PC-9 (cell line): ENCODE measurements at regions not wholly inside any gene's neighbourhood (a gene's known extent, or its start where the extent isn't known, plus 50 kb on each side); places are given as distances from the start of the nearest gene placed in this dataset.

Experiments
- BruUV-seq: library from RNA; stranded (reverse); fragments of 400-500 nt; replicated peaks from 2 replicates; lab custom pipeline; 2021; lab: Mats Ljungman, UMichigan
- CTCF ChIA-PET: fragments of 300-600 bp; sonication (Branson Sonifier 250); formaldehyde crosslinking; loops from one replicate; lab custom pipeline; 2022; ENCODE audit warnings: antibody characterized with exemption; lab: Charles Lee
- POLR2A ChIA-PET: fragments of 300-600 bp; sonication (Branson Sonifier 250); formaldehyde crosslinking; loops from one replicate; lab custom pipeline; 2022; ENCODE audit warnings: antibody characterized with exemption; ENCODE audit not compliant: unreplicated experiment; lab: Charles Lee
- DNase-seq, 2 experiments: peaks; one replicate each; pipeline versions ENCODE4 v3.0.0 to v3.0.0-alpha.2; 2015 to 2022; ENCODE audit warnings: mixed read lengths in 1 of 2
- H2AFZ ChIP-seq: fragments of 200-600 bp; sonication (generic); 2 replicates; pipeline ENCODE4 v1.8.1; 2017; ENCODE audit warnings: antibody characterized with exemption
- H3F3A ChIP-seq: fragments of 200-600 bp; sonication (generic); 2 replicates; pipeline ENCODE4 v1.8.1; 2017; ENCODE audit warnings: antibody characterized with exemption, mild to moderate bottlenecking, low read depth; ENCODE audit not compliant: insufficient read depth
- H3K27ac ChIP-seq: fragments of 200-600 bp; sonication (generic); 2 replicates; pipeline ENCODE4 v1.6.1; 2016; ENCODE audit warnings: mixed run types
- H3K27me3 ChIP-seq: fragments of 200-600 bp; sonication (generic); 2 replicates; pipeline ENCODE4 v1.6.1; 2016; ENCODE audit warnings: low read depth, mixed run types; ENCODE audit not compliant: insufficient read depth
- H3K36me3 ChIP-seq: fragments of 200-600 bp; sonication (generic); 2 replicates; pipeline ENCODE4 v1.6.1; 2016; ENCODE audit warnings: low read depth, mixed run types
- H3K4me1 ChIP-seq: fragments of 200-600 bp; sonication (generic); replicated peaks from 2 replicates; pipeline ENCODE4 v1.6.1; 2016; ENCODE audit warnings: mixed run types; ENCODE audit not compliant: insufficient read depth
- H3K4me2 ChIP-seq: fragments of 200-600 bp; sonication (generic); 2 replicates; pipeline ENCODE4 v1.6.1; 2017; ENCODE audit warnings: mixed run types
- H3K4me3 ChIP-seq: fragments of 200-600 bp; sonication (generic); 2 replicates; pipeline ENCODE4 v1.6.1; 2016; ENCODE audit warnings: mixed run types
- H3K79me2 ChIP-seq: fragments of 200-600 bp; sonication (generic); 2 replicates; pipeline ENCODE4 v1.6.1; 2017; ENCODE audit warnings: low read depth, mixed run types
- H3K9me2 ChIP-seq: fragments of 200-600 bp; sonication (generic); 2 replicates; pipeline ENCODE4 v1.8.1; 2017; ENCODE audit warnings: mild to moderate bottlenecking; ENCODE audit not compliant: insufficient read depth
- H3K9me3 ChIP-seq: fragments of 200-600 bp; sonication (generic); 2 replicates; pipeline ENCODE4 v1.8.1; 2016; ENCODE audit warnings: low read depth; ENCODE audit not compliant: insufficient read depth
- H4K20me1 ChIP-seq: fragments of 200-600 bp; sonication (generic); 2 replicates; pipeline ENCODE4 v1.8.1; 2017; ENCODE audit not compliant: insufficient read depth
- EZH2 ChIP-seq: fragments of 200-600 bp; sonication (generic); IDR thresholded peaks from 2 replicates; pipeline ENCODE4 v1.8.0; 2017; ENCODE audit warnings: antibody characterized with exemption, low read depth
- intact Hi-C: fragments of 100-400 bp; cut with micrococcal nuclease; formaldehyde crosslinking; loops from one replicate; pipeline ENCODE4 v1.10.0; 2022; ENCODE audit not compliant: unreplicated experiment
- TF ChIP-seq, protein P1 (sequence below): fragments of 200-600 bp; sonication (generic); conservative IDR thresholded peaks from 2 replicates; pipeline ENCODE4 v1.6.1; 2017; ENCODE audit warnings: mixed run types, antibody characterized with exemption, mild to moderate bottlenecking, moderate library complexity

DNA sequence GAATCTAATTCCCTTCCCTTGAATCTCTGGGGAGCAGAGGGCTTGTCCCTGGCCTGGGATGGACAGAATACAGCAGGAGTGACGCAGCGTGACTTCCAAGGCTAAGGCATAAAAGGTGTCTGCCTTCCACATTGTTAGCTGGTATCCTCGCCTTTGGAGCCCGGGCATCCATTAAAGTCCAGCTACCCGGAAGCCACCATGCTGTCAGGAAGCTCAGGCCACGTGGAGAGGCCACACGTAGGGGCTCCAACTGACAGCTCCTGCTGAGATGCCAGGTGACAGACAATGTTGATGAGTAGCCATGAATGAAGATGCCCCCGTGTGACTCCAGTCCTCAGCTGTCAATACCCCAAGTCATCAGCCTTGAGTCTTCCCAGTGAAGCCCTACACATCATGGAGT is 99.9 kb downstream of the OAT start:
- Histone ChIP-seq H2AFZ (no peak overlapping the region), H3K4me2 (no peak overlapping the region), H3F3A (no peaks in the 10 kb centered on the region), H3K27ac (no peak overlapping the region), H3K27me3 (no peaks in the 10 kb centered on the region), H3K9me2 (no peaks in the 10 kb centered on the region), H3K36me3 (no peaks in the 10 kb centered on the region), H4K20me1 (no peaks in the 10 kb centered on the region), H3K79me2 (no peaks in the 10 kb centered on the region), H3K4me1 (no peaks in the 10 kb centered on the region), H3K9me3 (no peaks in the 10 kb centered on the region), H3K4me3 (no peak overlapping the region)
- TF ChIP-seq EZH2, result no peak
- no peak for DNase-seq
- ChIA-PET POLR2A (no interaction called here), CTCF (no interaction called here)
- BruUV-seq, result no TSS peak
- intact Hi-C loops, result no loop called here

DNA sequence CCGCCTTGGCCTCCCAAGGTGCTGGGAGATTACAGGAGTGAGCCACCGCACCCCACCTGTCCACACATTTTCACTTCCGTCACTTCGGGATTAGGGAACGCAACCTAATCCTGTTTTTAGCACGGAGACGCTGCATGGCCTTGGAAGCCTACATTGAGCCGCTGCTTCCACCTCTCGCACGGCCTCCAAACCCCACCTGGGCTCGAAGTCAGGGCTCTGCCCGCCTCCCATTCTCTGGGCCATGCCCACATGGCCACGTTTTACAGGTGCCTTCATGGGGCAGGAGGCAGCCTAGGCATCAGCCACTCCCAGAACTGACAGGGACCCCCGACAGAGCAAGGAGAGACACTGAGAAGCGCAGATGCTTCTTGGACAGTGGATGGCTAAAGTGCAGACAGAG is 100.6 kb downstream of the OAT start:
- no peak for TF ChIP-seq EZH2
- TF ChIP-seq, protein P1, sequence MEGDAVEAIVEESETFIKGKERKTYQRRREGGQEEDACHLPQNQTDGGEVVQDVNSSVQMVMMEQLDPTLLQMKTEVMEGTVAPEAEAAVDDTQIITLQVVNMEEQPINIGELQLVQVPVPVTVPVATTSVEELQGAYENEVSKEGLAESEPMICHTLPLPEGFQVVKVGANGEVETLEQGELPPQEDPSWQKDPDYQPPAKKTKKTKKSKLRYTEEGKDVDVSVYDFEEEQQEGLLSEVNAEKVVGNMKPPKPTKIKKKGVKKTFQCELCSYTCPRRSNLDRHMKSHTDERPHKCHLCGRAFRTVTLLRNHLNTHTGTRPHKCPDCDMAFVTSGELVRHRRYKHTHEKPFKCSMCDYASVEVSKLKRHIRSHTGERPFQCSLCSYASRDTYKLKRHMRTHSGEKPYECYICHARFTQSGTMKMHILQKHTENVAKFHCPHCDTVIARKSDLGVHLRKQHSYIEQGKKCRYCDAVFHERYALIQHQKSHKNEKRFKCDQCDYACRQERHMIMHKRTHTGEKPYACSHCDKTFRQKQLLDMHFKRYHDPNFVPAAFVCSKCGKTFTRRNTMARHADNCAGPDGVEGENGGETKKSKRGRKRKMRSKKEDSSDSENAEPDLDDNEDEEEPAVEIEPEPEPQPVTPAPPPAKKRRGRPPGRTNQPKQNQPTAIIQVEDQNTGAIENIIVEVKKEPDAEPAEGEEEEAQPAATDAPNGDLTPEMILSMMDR, result no peak
- no peaks in the 10 kb centered on the region for H4K20me1 ChIP-seq
- H3K9me3 ChIP-seq, result no peaks in the 10 kb centered on the region
- no peaks in the 10 kb centered on the region for H3K27me3 ChIP-seq
- no peaks in the 10 kb centered on the region for H3K9me2 ChIP-seq
- no TSS peak for BruUV-seq
- H3K4me3 ChIP-seq, result no peak overlapping the region
- no peak overlapping the region for H3K4me2 ChIP-seq
- CTCF ChIA-PET, result no interaction called here
- no peak overlapping the region for H3K27ac ChIP-seq
- H3F3A ChIP-seq, result no peaks in the 10 kb centered on the region
- no peaks in the 10 kb centered on the region for H3K4me1 ChIP-seq
- intact Hi-C loops, result no loop called here
- no peak for DNase-seq
- H3K36me3 ChIP-seq, result no peaks in the 10 kb centered on the region
- H3K79me2 ChIP-seq, result no peaks in the 10 kb centered on the region
- POLR2A ChIA-PET, result no interaction called here
- H2AFZ ChIP-seq, result no peak overlapping the region

DNA sequence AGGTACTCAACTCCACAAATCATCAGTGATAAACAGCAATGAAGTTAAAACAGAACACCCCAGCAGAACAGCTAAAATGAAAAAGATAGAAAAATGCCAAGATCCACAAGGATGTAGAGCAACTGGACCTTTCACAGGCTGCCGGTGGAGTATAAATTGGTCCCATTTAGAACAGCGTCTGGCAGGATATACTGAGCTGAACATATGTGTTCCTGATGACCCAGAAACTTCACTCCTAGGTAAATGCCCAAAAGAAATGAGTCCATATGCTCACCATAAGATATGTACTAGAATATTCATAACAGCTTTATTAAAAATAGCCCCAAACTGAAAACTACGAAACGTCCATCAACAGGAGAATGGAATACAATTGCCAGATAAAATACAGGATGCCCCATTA is 102.4 kb downstream of the OAT start:
- no peak overlapping the region for H2AFZ ChIP-seq
- H3K27me3 ChIP-seq, result no peaks in the 10 kb centered on the region
- ChIA-PET POLR2A (no interaction called here), CTCF (no interaction called here)
- BruUV-seq, result no TSS peak
- no peak overlapping the region for H3K4me2 ChIP-seq
- H4K20me1 ChIP-seq, result no peaks in the 10 kb centered on the region
- no peaks in the 10 kb centered on the region for H3K9me2 ChIP-seq
- H3F3A ChIP-seq, result no peaks in the 10 kb centered on the region
- TF ChIP-seq EZH2, result no peak
- TF ChIP-seq, protein P1, result no peak
- intact Hi-C loops, result no loop called here
- H3K79me2 ChIP-seq, result no peaks in the 10 kb centered on the region
- H3K9me3 ChIP-seq, result no peaks in the 10 kb centered on the region
- no peaks in the 10 kb centered on the region for H3K4me1 ChIP-seq
- no peak overlapping the region for H3K27ac ChIP-seq
- H3K36me3 ChIP-seq, result no peaks in the 10 kb centered on the region
- H3K4me3 ChIP-seq, result no peak overlapping the region
- DNase-seq, result no peak

DNA sequence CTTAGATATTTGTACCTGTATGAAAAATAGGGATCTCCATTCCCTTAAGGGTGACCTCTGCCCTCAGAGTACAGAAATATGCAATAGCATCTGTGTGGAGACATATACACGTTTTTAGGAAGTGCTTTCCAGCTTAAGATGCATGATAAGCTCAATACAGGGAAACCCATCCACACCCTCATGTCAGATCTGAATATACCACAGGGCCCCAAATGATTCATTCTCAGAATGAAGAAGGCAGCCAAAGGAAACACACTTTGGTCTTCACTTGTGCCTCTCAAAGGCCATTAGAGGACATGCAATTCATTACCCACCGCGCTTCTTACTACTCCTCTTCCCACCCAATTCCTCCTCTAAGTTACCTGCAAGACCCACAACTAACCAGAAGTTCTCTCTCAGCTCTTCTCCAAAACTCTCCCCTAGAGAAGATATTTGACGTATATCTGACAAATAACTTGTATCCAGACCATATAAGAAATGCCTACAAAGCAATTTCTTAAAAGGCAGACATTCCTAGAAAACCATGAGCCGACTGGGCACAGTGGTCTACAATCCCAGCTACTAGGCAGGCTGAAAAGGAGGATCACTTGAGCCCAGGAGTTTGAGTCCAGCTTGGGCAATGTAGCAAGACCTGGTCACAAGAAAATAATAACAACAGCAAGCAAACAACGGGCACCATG is 103.0 kb downstream of the OAT start:
- Histone ChIP-seq H2AFZ (no peak overlapping the region), H3K79me2 (no peaks in the 10 kb centered on the region), H3K27me3 (no peaks in the 10 kb centered on the region), H3K9me3 (no peaks in the 10 kb centered on the region), H4K20me1 (no peaks in the 10 kb centered on the region), H3K4me3 (no peak overlapping the region), H3K36me3 (no peaks in the 10 kb centered on the region), H3K4me2 (no peak overlapping the region), H3K27ac (no peak overlapping the region), H3F3A (no peaks in the 10 kb centered on the region), H3K9me2 (no peaks in the 10 kb centered on the region), H3K4me1 (no peaks in the 10 kb centered on the region)
- intact Hi-C loops, result no loop called here
- no peak for TF ChIP-seq EZH2
- TF ChIP-seq, protein P1, result no peak
- ChIA-PET POLR2A (interaction anchor here (0.7 kb wide), 1 partner anchor 103 kb away, joined by 4 read pairs; no protein-coding TSS in a partner anchor), CTCF (no interaction called here)
- no TSS peak for BruUV-seq
- DNase-seq, result no peak
